Thyroid gland (tissue), 4 donors: ENCODE measurements at regions not wholly inside any gene's neighbourhood (a gene's known extent, or its start where the extent isn't known, plus 50 kb on each side); places are given as distances from the start of the nearest gene placed in this dataset.

Experiments used
- CTCF ChIP-seq, 6 experiments: fragments of 200-600 bp in 3 of 6; fragments of 450-650 bp in 3 of 6; sonication (generic) in 3 of 6; IDR thresholded peaks; one replicate each; pipeline ENCODE4 v1.5.1; 2016 to 2019; ENCODE audit warnings: antibody characterized with exemption in 6 of 6, mild to moderate bottlenecking in 2 of 6, inconsistent platforms in 1 of 6, moderate library complexity in 1 of 6
- POLR2A ChIP-seq, 2 donors: fragments of 450-650 bp; IDR thresholded peaks; one replicate each; pipeline ENCODE4 v1.6.1; 2017; ENCODE audit warnings: antibody characterized with exemption in 2 of 2, mild to moderate bottlenecking in 2 of 2, moderate library complexity in 1 of 2

GRCh38 chr6:145214570-145214969 is 520.8 kb downstream of the EPM2A start:
- TF ChIP-seq CTCF (IDR thresholded peaks at IDR 0.05) (peak in 4 of 6 experiments; percentile 36 to 56 (median 48)), POLR2A (IDR thresholded peaks at IDR 0.05) (no peak)
